Fibroblast of lung (primary cell): ENCODE measurements at regions not wholly inside any gene's neighbourhood (a gene's known extent, or its start where the extent isn't known, plus 50 kb on each side); places are given as distances from the start of the nearest gene placed in this dataset.

Experiments
- DNase-seq, 2 donors: peaks; one replicate each; pipeline versions ENCODE4 v3.0.0 to v3.0.0-alpha.2; 2010; ENCODE audit warnings: low read depth in 2 of 2
- H2AFZ ChIP-seq: 2 replicates; pipeline ENCODE4 v1.5.1; 2012; ENCODE audit warnings: low read length, control low read depth, inconsistent platforms
- H3K27ac ChIP-seq: 2 replicates; pipeline ENCODE4 v1.5.1; 2011; ENCODE audit warnings: low read length, control low read depth; ENCODE audit not compliant: insufficient read depth
- H3K27me3 ChIP-seq: 2 replicates; pipeline ENCODE4 v1.5.1; 2011; ENCODE audit warnings: mild to moderate bottlenecking, low read length; ENCODE audit not compliant: control insufficient read depth, insufficient read depth
- H3K36me3 ChIP-seq: 2 replicates; pipeline ENCODE4 v1.5.1; 2011; ENCODE audit warnings: low read length; ENCODE audit not compliant: control insufficient read depth, insufficient read depth
- H3K4me1 ChIP-seq: 2 replicates; pipeline ENCODE4 v1.5.1; 2011; ENCODE audit warnings: low read length; ENCODE audit not compliant: control insufficient read depth, insufficient read depth; ENCODE audit errors: extremely low read depth
- H3K4me2 ChIP-seq: 2 replicates; pipeline ENCODE4 v1.5.1; 2011; ENCODE audit warnings: low read length, control low read depth; ENCODE audit not compliant: insufficient read depth; ENCODE audit errors: extremely low read depth
- H3K4me3 ChIP-seq, 4 experiments: fragments of 200-600 bp in 1 of 4; sonication (generic) in 1 of 4; replicated peaks in 1 of 4; 2 replicates each; pipeline ENCODE4 v1.5.1; 2011 to 2016; ENCODE audit warnings: low read length in 4 of 4, low read depth in 3 of 4, mild to moderate bottlenecking in 3 of 4, control low read depth in 2 of 4, inconsistent platforms in 1 of 4, mixed read lengths in 1 of 4; ENCODE audit not compliant: insufficient read depth in 1 of 4; ENCODE audit errors: control extremely low read depth in 1 of 4
- H3K79me2 ChIP-seq: 2 replicates; pipeline ENCODE4 v1.5.1; 2012; ENCODE audit warnings: mild to moderate bottlenecking, low read length, inconsistent platforms; ENCODE audit not compliant: control insufficient read depth, insufficient read depth
- H3K9ac ChIP-seq: 2 replicates; pipeline ENCODE4 v1.5.1; 2011; ENCODE audit warnings: mild to moderate bottlenecking, low read length, control low read depth; ENCODE audit not compliant: insufficient read depth
- H3K9me3 ChIP-seq: 2 replicates; pipeline ENCODE4 v1.5.1; 2012; ENCODE audit warnings: low read depth, low read length; ENCODE audit not compliant: control insufficient read depth, insufficient read depth
- H4K20me1 ChIP-seq: 2 replicates; pipeline ENCODE4 v1.5.1; 2011; ENCODE audit warnings: low read length; ENCODE audit not compliant: control insufficient read depth, insufficient read depth; ENCODE audit errors: extremely low read depth
- EZH2 ChIP-seq: IDR thresholded peaks from 2 replicates; pipeline ENCODE4 v1.5.1; 2012; ENCODE audit warnings: low read length, control low read depth, mild to moderate bottlenecking; ENCODE audit errors: missing control alignments
- TF ChIP-seq, protein P1 (sequence below), 2 donors: IDR thresholded peaks in 1 of 2; conservative IDR thresholded peaks in 1 of 2; 1 replicate in 1 of 2; 2 replicates in 1 of 2; pipeline ENCODE4 v1.5.1; 2011 to 2012; ENCODE audit warnings: low read length in 2 of 2, control low read depth in 1 of 2, inconsistent platforms in 1 of 2, low read depth in 1 of 2, mild to moderate bottlenecking in 1 of 2

DNA sequence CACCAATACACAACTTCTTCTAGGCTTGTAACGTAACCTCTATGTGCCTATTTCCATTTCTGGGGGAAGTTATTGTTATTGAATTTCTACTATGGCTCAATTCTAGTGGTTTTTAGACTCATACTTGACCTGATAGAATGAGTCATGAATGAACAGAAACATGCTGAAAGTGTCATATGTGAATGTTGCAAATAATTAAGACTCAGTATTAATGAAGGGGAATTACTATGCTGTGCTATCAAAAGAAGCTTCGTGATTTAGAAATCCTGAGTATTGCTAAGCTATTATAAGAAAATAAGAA is 135.1 kb upstream of the ZWINT start:
- Histone ChIP-seq H2AFZ (no peak overlapping the region), H3K4me1 (no peaks in the 10 kb centered on the region), H3K27ac (no peak overlapping the region)

DNA sequence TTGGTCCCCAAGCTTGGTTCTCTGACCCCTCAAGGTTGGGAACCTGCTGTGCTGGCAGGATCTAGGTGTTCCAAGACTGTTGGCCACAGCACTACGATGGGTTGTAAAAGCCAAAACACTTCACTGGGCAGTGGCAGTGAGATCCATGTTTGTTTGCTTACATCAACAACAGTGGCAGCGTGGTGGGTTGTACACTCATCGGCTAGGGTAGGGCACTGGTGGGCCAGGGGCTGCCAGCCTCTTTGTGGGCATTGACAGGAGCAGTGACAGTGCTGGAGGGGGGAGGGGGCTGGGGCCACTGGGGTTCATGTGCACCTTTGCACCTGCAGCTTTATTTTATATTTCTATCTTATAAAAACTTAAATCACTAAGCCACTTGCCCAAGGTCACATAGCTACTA is 126.7 kb upstream of the ZWINT start:
- no peak overlapping the region for H3K4me3 ChIP-seq
- no peak overlapping the region for H3K27ac ChIP-seq
- TF ChIP-seq, protein P1, sequence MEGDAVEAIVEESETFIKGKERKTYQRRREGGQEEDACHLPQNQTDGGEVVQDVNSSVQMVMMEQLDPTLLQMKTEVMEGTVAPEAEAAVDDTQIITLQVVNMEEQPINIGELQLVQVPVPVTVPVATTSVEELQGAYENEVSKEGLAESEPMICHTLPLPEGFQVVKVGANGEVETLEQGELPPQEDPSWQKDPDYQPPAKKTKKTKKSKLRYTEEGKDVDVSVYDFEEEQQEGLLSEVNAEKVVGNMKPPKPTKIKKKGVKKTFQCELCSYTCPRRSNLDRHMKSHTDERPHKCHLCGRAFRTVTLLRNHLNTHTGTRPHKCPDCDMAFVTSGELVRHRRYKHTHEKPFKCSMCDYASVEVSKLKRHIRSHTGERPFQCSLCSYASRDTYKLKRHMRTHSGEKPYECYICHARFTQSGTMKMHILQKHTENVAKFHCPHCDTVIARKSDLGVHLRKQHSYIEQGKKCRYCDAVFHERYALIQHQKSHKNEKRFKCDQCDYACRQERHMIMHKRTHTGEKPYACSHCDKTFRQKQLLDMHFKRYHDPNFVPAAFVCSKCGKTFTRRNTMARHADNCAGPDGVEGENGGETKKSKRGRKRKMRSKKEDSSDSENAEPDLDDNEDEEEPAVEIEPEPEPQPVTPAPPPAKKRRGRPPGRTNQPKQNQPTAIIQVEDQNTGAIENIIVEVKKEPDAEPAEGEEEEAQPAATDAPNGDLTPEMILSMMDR (conservative IDR thresholded peaks at IDR 0.05 in 1 of 2, IDR thresholded peaks at IDR 0.05 in 1 of 2; ENCODE audit: low read depth in 1 of 2, low read length in 2 of 2): no peak
- TF ChIP-seq EZH2: no peak
- no peaks in the 10 kb centered on the region for H3K27me3 ChIP-seq
- H2AFZ ChIP-seq: no peak overlapping the region
- H3K4me2 ChIP-seq: no peak overlapping the region
- H3K79me2 ChIP-seq: no peaks in the 10 kb centered on the region
- H3K9me3 ChIP-seq: no peaks in the 10 kb centered on the region
- H3K4me1 ChIP-seq: no peaks in the 10 kb centered on the region
- H4K20me1 ChIP-seq: no peaks in the 10 kb centered on the region
- no peaks in the 10 kb centered on the region for H3K36me3 ChIP-seq
- no peak overlapping the region for H3K9ac ChIP-seq
- DNase-seq: no peak

More for the DNA sequence above, 135.1 kb upstream of the ZWINT start:
- no peaks in the 10 kb centered on the region for H4K20me1 ChIP-seq
- no peaks in the 10 kb centered on the region for H3K36me3 ChIP-seq
- H3K4me2 ChIP-seq: no peak overlapping the region
- TF ChIP-seq, protein P1 (conservative IDR thresholded peaks at IDR 0.05 in 1 of 2, IDR thresholded peaks at IDR 0.05 in 1 of 2; ENCODE audit: low read depth in 1 of 2, low read length in 2 of 2): no peak
- no peak for TF ChIP-seq EZH2
- H3K9ac ChIP-seq: no peak overlapping the region
- H3K79me2 ChIP-seq: no peaks in the 10 kb centered on the region
- H3K4me3 ChIP-seq: no peak overlapping the region
- no peak for DNase-seq
- H3K9me3 ChIP-seq: no peaks in the 10 kb centered on the region
- H3K27me3 ChIP-seq: no peaks in the 10 kb centered on the region

DNA sequence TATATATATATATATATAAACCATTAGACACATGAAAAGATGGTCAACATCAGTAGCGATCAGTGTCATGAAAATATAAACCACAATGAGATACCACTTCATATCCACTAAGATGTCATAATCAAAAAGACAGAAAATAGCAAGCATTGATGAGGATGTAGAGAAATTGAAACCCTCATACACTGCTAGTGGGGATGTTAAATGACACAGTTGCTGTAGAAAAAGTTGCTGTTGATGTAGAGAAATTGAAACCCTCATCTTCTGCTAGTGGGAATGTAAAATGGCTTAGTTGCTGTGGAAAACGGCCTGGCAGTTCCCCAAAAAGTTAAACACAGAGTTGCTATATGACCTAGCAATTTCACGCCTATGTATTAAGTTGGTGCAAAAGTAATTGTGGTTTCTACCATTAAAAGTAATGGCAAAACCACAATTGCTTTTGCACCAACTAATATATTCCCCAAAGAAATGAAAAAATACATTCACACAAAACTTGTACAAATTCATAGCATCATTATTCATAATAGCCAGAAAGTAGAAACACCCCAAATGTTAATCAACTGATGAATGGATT is 120.5 kb upstream of the ZWINT start:
- no peak overlapping the region for H2AFZ ChIP-seq
- H3K36me3 ChIP-seq: no peaks in the 10 kb centered on the region
- H3K9me3 ChIP-seq: no peaks in the 10 kb centered on the region
- no peaks in the 10 kb centered on the region for H4K20me1 ChIP-seq
- no peak overlapping the region for H3K4me3 ChIP-seq
- H3K4me1 ChIP-seq: no peaks in the 10 kb centered on the region
- no peak overlapping the region for H3K4me2 ChIP-seq
- no peaks in the 10 kb centered on the region for H3K27me3 ChIP-seq
- no peaks in the 10 kb centered on the region for H3K79me2 ChIP-seq
- no peak overlapping the region for H3K27ac ChIP-seq
- no peak overlapping the region for H3K9ac ChIP-seq
- TF ChIP-seq, protein P1 (conservative IDR thresholded peaks at IDR 0.05 in 1 of 2, IDR thresholded peaks at IDR 0.05 in 1 of 2; ENCODE audit: low read depth in 1 of 2, low read length in 2 of 2): no peak
- no peak for TF ChIP-seq EZH2
- no peak for DNase-seq
